Endodermal cell (in vitro differentiated cells): ENCODE measurements at regions not wholly inside any gene's neighbourhood (a gene's known extent, or its start where the extent isn't known, plus 50 kb on each side); places are given as distances from the start of the nearest gene placed in this dataset.

Experiments used
- DNase-seq: peaks from one replicate; pipeline ENCODE4 v3.0.0-alpha.2; 2017
- H3K27ac ChIP-seq: 2 replicates; pipeline ENCODE4 v1.5.1; 2013; ENCODE audit warnings: mild to moderate bottlenecking, low read depth, low read length, moderate library complexity
- H3K27me3 ChIP-seq: 2 replicates; pipeline ENCODE4 v1.6.1; 2013; ENCODE audit warnings: mild to moderate bottlenecking, low read length, moderate library complexity; ENCODE audit not compliant: insufficient read depth, control insufficient read depth, poor library complexity, severe bottlenecking
- H3K36me3 ChIP-seq: 2 replicates; pipeline ENCODE4 v1.7.0; 2013; ENCODE audit warnings: mild to moderate bottlenecking, low read length, moderate library complexity; ENCODE audit not compliant: control insufficient read depth, insufficient read depth
- H3K4me1 ChIP-seq: one replicate; pipeline ENCODE4 v1.7.0; 2013; ENCODE audit warnings: low read length; ENCODE audit not compliant: control insufficient read depth, insufficient read depth
- H3K4me3 ChIP-seq: 2 replicates; pipeline ENCODE4 v1.5.1; 2013; ENCODE audit warnings: mild to moderate bottlenecking, low read length, moderate library complexity
- H3K9ac ChIP-seq: 2 replicates; pipeline ENCODE4 v1.6.1; 2013; ENCODE audit warnings: mild to moderate bottlenecking, low read length, moderate library complexity; ENCODE audit not compliant: poor library complexity, severe bottlenecking; ENCODE audit errors: extremely low read depth
- H3K9me3 ChIP-seq: 2 replicates; pipeline ENCODE4 v1.6.1; 2013; ENCODE audit warnings: mild to moderate bottlenecking, low read length, moderate library complexity; ENCODE audit not compliant: control insufficient read depth
- H3K27ac Mint-ChIP-seq: 2 replicates; pipeline ENCODE4 v1.8.0; 2020; ENCODE audit warnings: mixed read lengths
- H3K27me3 Mint-ChIP-seq: 2 replicates; pipeline ENCODE4 v1.8.0; 2021; ENCODE audit warnings: mild to moderate bottlenecking, mixed read lengths; ENCODE audit not compliant: insufficient read depth
- H3K36me3 Mint-ChIP-seq: 2 replicates; pipeline ENCODE4 v1.8.0; 2020; ENCODE audit warnings: low read depth, mixed read lengths
- H3K4me1 Mint-ChIP-seq: 2 replicates; pipeline ENCODE4 v1.8.0; 2020; ENCODE audit warnings: mixed read lengths
- H3K4me3 Mint-ChIP-seq: 2 replicates; pipeline ENCODE4 v1.8.0; 2020; ENCODE audit warnings: mild to moderate bottlenecking, moderate library complexity, mixed read lengths
- H3K9me3 Mint-ChIP-seq: 2 replicates; pipeline ENCODE4 v1.8.0; 2020; ENCODE audit warnings: mild to moderate bottlenecking, mixed read lengths
- WGBS, 2 experiments: methylation state at CpG; one replicate each; pipeline versions ENCODE4 v1.1.5 to v1.1.7; 2013; ENCODE audit warnings: missing lambda C conversion rate in 2 of 2, mixed read lengths in 1 of 2; ENCODE audit not compliant: insufficient coverage in 1 of 2, insufficient read length in 1 of 2; 5-methylcytosine and 5-hydroxymethylcytosine counted together
- TF ChIP-seq, protein P1 (sequence below): fragments of 200-600 bp; sonication (generic); conservative IDR thresholded peaks from 2 replicates; pipeline ENCODE4 v1.5.0; 2021; ENCODE audit warnings: antibody characterized with exemption, mild to moderate bottlenecking

- H3K27ac ChIP-seq = no peak overlapping the region
- Mint-ChIP-seq H3K4me1 (no peaks in the 10 kb centered on the region), H3K27me3 (no peaks in the 10 kb centered on the region), H3K36me3 (no peaks in the 10 kb centered on the region), H3K9me3 (no peaks in the 10 kb centered on the region), H3K4me3 (no peak overlapping the region), H3K27ac (no peak overlapping the region)
- H3K36me3 ChIP-seq = no peaks in the 10 kb centered on the region
- H3K9me3 ChIP-seq = no peaks in the 10 kb centered on the region
- 74 to 92% methylated on average over 6 to 9 of the region's 9 CpGs for WGBS, 2 experiments
- no peak for DNase-seq
- no peaks in the 10 kb centered on the region for H3K4me1 ChIP-seq
- H3K4me3 ChIP-seq = no peak overlapping the region
- H3K27me3 ChIP-seq = no peaks in the 10 kb centered on the region
- TF ChIP-seq, protein P1, sequence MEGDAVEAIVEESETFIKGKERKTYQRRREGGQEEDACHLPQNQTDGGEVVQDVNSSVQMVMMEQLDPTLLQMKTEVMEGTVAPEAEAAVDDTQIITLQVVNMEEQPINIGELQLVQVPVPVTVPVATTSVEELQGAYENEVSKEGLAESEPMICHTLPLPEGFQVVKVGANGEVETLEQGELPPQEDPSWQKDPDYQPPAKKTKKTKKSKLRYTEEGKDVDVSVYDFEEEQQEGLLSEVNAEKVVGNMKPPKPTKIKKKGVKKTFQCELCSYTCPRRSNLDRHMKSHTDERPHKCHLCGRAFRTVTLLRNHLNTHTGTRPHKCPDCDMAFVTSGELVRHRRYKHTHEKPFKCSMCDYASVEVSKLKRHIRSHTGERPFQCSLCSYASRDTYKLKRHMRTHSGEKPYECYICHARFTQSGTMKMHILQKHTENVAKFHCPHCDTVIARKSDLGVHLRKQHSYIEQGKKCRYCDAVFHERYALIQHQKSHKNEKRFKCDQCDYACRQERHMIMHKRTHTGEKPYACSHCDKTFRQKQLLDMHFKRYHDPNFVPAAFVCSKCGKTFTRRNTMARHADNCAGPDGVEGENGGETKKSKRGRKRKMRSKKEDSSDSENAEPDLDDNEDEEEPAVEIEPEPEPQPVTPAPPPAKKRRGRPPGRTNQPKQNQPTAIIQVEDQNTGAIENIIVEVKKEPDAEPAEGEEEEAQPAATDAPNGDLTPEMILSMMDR = no peak
- no peak overlapping the region for H3K9ac ChIP-seq
Measured at GRCh38 chr18:56322406-56322805, 316.0 kb downstream of the TXNL1 start.

- DNase-seq = no peak
- no peak overlapping the region for H3K4me3 Mint-ChIP-seq
- TF ChIP-seq, protein P1 = no peak
- H3K27ac Mint-ChIP-seq = no peak overlapping the region
- no peaks in the 10 kb centered on the region for H3K27me3 Mint-ChIP-seq
- no peaks in the 10 kb centered on the region for H3K36me3 Mint-ChIP-seq
- H3K27me3 ChIP-seq = no peaks in the 10 kb centered on the region
- H3K4me1 ChIP-seq = no peaks in the 10 kb centered on the region
- H3K4me3 ChIP-seq = no peak overlapping the region
- H3K36me3 ChIP-seq = no peaks in the 10 kb centered on the region
- no peak overlapping the region for H3K9ac ChIP-seq
- H3K4me1 Mint-ChIP-seq = no peaks in the 10 kb centered on the region
- no peaks in the 10 kb centered on the region for H3K9me3 Mint-ChIP-seq
- WGBS, 2 experiments = 92 to 94% methylated on average over 4 to 8 of the region's 8 CpGs
- no peaks in the 10 kb centered on the region for H3K9me3 ChIP-seq
- H3K27ac ChIP-seq = no peak overlapping the region
Measured at GRCh38 chr18:56321470-56321869, 316.9 kb downstream of the TXNL1 start.

DNA sequence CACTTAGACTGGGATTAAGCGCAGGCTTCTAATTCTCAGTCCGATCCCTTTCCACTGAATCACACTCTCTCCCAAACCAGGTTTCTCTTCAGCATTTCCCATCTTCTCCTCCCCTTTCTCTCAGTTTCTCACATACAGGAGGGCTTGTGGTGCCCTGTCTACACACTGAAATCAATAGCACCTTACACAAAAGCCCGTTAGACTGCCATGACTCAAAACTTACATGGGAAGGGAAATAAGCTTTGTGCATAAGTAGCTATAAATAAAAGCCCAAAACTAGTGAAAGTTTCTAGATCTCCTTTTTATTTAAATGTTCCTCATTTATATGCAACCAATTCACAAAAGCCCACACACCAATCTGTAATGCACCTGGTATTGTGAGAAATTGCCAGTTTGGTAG is 318.4 kb downstream of the TXNL1 start:
- no peaks in the 10 kb centered on the region for H3K36me3 Mint-ChIP-seq
- no peak overlapping the region for H3K4me3 ChIP-seq
- TF ChIP-seq, protein P1 = no peak
- H3K27me3 Mint-ChIP-seq = no peaks in the 10 kb centered on the region
- H3K27ac ChIP-seq = no peak overlapping the region
- H3K4me3 Mint-ChIP-seq = no peak overlapping the region
- no peaks in the 10 kb centered on the region for H3K9me3 ChIP-seq
- H3K9me3 Mint-ChIP-seq = no peaks in the 10 kb centered on the region
- no peaks in the 10 kb centered on the region for H3K4me1 ChIP-seq
- H3K27ac Mint-ChIP-seq = no peak overlapping the region
- H3K4me1 Mint-ChIP-seq = no peaks in the 10 kb centered on the region
- 97 to 100% methylated on average over 2 of the region's 3 CpGs for WGBS, 2 experiments
- H3K9ac ChIP-seq = no peak overlapping the region
- H3K27me3 ChIP-seq = no peaks in the 10 kb centered on the region
- no peak for DNase-seq
- no peaks in the 10 kb centered on the region for H3K36me3 ChIP-seq
